ENCODE measurements at regions not wholly inside any gene's neighbourhood (a gene's known extent, or its start where the extent isn't known, plus 50 kb on each side); places are given as distances from the start of the nearest gene placed in this dataset.

- no peak for TF ChIP-seq CTCF (IDR thresholded peaks at IDR 0.05)
- TF ChIP-seq POLR2A (IDR thresholded peaks at IDR 0.05; ENCODE audit: low read length): no peak
- no peak for TF ChIP-seq EP300 (IDR thresholded peaks at IDR 0.05)
- TF ChIP-seq ZNF302 (CRISPR knock-in tag; IDR thresholded peaks at IDR 0.05): no peak
- TF ChIP-seq KDM1A (IDR thresholded peaks at IDR 0.05; ENCODE audit: low read depth): no peak
- no peak for TF ChIP-seq SMC3 (IDR thresholded peaks at IDR 0.05)
- TF ChIP-seq PBX3 (IDR thresholded peaks at IDR 0.05): no peak
- no peak for TF ChIP-seq RAD21 (conservative IDR thresholded peaks at IDR 0.05 in 1 of 2, IDR thresholded peaks at IDR 0.05 in 1 of 2)
- TF ChIP-seq CHD2 (IDR thresholded peaks at IDR 0.05; ENCODE audit: low read length, partially characterized antibody): no peak
Measured at GRCh38 chr12:65696227-65696626, 128.1 kb upstream of the HMGA2 start.

Data from A549 (cell line).